Upper lobe of left lung (tissue), 4 donors: ENCODE measurements at regions not wholly inside any gene's neighbourhood (a gene's known extent, or its start where the extent isn't known, plus 50 kb on each side); places are given as distances from the start of the nearest gene placed in this dataset.

Experiments
- EP300 ChIP-seq, 4 donors: sonication (generic); formaldehyde crosslinking; IDR thresholded peaks; one replicate each; pipeline ENCODE4 v1.5.1; 2017; ENCODE audit warnings: antibody characterized with exemption in 4 of 4, control low read depth in 2 of 4
- POLR2A ChIP-seq, 4 donors: fragments of 450-650 bp; IDR thresholded peaks; one replicate each; pipeline ENCODE4 v1.5.1; 2016 to 2017; ENCODE audit warnings: antibody characterized with exemption in 4 of 4, mild to moderate bottlenecking in 2 of 4
- POLR2AphosphoS5 ChIP-seq, 2 donors: sonication (generic); formaldehyde crosslinking; IDR thresholded peaks; one replicate each; pipeline ENCODE4 v1.5.1; 2017; ENCODE audit warnings: antibody characterized with exemption in 2 of 2
- TF ChIP-seq, protein P1 (sequence below), 6 experiments: fragments of 450-650 bp in 4 of 6; fragments of 200-600 bp in 2 of 6; sonication (generic) in 2 of 6; IDR thresholded peaks; one replicate each; pipeline ENCODE4 v1.5.1; 2016 to 2019; ENCODE audit warnings: antibody characterized with exemption in 6 of 6

DNA sequence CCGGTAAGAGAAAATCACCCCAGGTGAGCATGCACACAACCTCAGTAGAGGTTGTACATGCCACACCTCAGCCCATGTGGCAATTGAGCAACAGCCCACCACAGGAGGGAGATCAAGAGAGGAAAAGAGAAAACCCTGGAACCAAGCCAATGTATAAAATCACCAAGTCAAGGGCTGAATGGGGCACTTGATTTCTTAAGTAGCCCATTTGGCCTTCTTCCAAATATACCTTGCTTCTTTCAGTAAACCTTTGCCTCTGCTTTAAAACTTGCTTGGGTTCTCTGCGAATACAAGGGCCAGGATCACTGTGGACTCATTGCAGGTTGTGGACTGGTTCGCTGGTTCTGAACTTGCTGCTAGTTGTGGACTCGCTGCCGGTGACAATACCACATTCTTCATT lies 1814.0 kb downstream of the PLA2G4A start:
- TF ChIP-seq, protein P1, sequence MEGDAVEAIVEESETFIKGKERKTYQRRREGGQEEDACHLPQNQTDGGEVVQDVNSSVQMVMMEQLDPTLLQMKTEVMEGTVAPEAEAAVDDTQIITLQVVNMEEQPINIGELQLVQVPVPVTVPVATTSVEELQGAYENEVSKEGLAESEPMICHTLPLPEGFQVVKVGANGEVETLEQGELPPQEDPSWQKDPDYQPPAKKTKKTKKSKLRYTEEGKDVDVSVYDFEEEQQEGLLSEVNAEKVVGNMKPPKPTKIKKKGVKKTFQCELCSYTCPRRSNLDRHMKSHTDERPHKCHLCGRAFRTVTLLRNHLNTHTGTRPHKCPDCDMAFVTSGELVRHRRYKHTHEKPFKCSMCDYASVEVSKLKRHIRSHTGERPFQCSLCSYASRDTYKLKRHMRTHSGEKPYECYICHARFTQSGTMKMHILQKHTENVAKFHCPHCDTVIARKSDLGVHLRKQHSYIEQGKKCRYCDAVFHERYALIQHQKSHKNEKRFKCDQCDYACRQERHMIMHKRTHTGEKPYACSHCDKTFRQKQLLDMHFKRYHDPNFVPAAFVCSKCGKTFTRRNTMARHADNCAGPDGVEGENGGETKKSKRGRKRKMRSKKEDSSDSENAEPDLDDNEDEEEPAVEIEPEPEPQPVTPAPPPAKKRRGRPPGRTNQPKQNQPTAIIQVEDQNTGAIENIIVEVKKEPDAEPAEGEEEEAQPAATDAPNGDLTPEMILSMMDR (IDR thresholded peaks at IDR 0.05): no peak
- no peak for TF ChIP-seq POLR2AphosphoS5 (IDR thresholded peaks at IDR 0.05)
- no peak for TF ChIP-seq EP300 (IDR thresholded peaks at IDR 0.05)
- TF ChIP-seq POLR2A (IDR thresholded peaks at IDR 0.05): no peak
